ENCODE measurements at regions not wholly inside any gene's neighbourhood (a gene's known extent, or its start where the extent isn't known, plus 50 kb on each side); places are given as distances from the start of the nearest gene placed in this dataset.

GRCh38 chr6:119466226-119466625 is 116.7 kb upstream of the MAN1A1 start:
- no peak for DNase-seq

- DNase-seq = peak; percentile 80
Measured at GRCh38 chr6:119463081-119463626, 113.6 kb upstream of the MAN1A1 start.

DNA sequence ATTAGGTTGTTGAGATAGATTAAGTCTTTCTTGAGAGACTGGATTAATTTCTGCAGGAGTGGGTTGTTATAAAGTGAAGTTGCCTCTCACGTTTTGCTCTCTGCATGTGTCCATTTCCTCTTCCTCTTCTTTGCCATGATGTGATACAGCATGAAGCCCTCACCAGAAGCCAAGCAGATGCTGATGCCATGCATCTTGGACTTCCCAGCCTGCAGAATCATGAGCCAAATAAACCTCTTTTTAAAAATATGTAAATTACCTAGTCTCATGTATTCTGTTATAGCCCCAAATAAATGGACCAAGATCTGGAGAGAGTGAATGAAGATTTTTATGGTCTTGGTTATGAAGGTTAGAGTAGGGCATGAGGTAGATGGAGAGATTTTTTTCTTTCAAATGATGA is 111.6 kb upstream of the MAN1A1 start:
- no peak for DNase-seq

- no peak for DNase-seq
Measured at GRCh38 chr6:119459207-119459974, 109.8 kb upstream of the MAN1A1 start.

DNA sequence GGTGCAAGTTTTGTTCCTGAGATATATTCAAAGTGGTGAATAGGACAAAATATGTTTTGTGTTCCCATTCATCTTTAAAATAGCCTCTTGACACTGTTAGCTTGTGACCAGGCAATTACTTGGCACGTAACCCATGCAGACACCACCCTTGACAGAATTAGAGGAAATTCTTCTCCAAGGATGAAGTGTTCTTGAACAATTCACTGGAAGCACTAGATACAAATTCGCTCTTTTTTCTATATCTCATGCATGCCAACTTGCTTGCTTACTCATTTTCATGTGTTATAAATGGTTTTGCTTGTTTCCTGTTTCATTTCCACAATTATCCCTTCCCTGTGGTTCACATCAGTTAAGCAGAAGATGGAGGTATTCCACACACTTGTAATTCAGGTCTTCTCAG is 105.2 kb upstream of the MAN1A1 start:
- DNase-seq = no peak

- no peak for DNase-seq
Measured at GRCh38 chr6:119453242-119454200, 104.0 kb upstream of the MAN1A1 start.

GRCh38 chr6:119449331-119450156 is 100.0 kb upstream of the MAN1A1 start:
- DNase-seq = no peak

DNA sequence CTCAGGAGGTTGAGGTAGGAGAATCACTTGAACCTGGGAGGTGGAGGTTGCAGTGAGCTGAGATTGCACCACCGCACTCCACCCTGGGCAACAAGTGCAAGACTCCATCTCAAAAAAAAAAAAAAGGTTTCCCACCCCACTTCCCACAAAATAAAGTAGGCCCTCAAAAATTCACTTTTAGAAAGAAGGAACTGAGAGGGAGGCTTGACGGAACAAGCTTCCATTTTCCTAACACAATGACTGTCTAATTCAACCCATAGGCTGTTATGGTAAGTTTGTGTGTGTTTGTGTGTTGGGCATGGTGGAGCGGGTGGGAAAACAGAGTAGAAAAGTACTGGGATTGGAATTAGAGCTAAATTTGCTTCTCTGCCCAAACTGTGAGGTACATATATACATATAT is 98.4 kb upstream of the MAN1A1 start:
- no peak for DNase-seq

DNA sequence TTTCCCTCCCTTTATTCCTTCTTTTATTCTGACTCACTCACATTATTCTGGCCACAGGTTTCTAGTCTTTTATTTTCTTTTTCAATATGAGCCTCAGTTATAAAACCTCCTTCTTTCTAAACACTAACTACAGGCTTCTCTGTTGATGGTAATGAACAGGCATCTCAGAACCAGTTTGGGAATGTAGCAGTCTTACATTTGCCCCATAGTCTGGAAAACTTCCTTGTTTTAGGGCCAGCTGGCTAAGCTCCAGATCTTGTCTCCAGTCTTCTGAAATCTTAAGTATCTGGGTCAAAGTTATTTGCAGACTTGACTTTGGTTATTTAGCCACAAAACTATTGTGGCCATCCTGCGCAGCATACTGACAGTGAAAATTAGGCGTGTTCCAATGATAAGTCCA is 97.0 kb upstream of the MAN1A1 start:
- no peak for DNase-seq

DNA sequence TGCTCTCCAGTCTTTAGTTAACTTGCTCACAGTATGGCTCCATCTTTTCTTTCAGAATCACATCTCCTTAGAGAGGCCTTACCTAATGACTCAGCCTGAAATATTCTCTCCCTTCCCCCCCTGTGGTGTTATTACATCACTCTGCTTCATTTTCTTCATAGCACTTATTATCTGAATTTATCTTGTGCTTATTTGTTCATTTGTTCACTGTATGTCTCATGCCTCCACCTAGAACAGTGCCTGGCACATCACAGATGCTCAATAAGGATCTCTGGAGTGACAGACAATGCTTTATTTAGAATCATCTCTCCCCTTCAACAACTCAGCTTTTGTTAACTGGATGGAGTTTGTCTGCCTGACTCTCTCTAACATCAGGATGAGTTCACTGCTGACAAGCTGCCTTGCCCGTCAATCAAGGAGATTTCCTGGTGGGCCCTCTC is 96.6 kb upstream of the MAN1A1 start:
- DNase-seq = peak; percentile 50

DNA sequence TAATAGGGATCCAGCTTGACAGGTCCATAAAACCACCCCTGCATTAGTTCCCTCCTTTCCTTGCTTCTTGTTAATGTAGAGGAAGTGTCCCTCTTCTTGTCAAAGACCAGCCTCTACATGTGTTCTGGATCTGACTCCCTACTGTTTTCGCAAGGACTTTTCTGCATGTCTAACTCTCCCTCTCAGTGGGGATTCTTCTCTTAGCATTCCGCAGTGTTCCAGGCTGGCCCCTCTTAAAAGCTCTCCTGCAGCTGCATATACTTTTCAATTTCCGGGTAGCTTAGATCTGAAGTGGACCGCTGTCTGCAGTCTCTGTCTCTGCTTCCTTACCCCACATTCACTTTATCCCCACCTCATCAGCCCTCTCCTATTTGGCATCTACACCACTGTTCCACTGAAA is 96.1 kb upstream of the MAN1A1 start:
- DNase-seq = no peak

DNA sequence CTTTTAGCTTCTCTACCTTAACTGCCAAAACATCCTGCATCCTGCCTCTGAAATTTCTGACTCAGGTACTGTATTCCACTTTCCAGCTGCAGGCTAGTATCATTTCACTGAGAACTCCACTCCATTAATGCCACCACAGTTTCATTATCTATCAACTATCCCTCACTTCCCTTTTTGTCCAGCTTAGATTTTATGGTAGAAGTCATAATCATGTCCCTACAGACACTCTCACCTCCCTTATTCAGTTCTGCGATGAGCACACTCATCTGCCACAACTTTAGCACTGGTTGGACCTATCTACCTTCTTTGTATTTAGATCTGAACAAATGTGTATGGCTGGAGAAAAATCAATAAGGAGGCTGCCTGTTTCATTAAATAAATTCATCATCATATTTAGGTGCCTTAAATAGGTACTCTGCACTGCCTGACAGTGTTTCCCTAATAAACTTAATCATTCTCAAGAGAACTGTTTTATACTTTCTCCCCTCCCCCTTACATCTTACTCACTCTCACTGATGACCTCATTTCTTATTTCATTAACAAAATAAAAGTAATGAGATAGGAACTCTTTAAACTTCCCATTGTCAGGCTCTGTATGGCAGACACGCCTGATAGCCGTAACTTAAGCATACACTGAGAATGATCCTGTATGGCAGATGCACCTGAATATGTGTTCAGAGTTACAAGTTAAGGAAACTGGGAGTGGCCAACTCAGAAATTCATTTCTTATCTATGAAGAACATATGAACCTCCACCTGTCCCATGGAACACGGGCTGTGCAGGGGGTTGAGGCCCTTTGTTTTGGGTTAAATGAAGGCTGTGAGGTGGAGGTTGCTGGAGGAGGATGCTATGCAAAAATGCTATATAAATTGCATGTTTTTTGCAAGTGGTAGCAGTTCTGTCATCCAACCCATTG is 95.3 kb upstream of the MAN1A1 start:
- no peak for DNase-seq

DNA sequence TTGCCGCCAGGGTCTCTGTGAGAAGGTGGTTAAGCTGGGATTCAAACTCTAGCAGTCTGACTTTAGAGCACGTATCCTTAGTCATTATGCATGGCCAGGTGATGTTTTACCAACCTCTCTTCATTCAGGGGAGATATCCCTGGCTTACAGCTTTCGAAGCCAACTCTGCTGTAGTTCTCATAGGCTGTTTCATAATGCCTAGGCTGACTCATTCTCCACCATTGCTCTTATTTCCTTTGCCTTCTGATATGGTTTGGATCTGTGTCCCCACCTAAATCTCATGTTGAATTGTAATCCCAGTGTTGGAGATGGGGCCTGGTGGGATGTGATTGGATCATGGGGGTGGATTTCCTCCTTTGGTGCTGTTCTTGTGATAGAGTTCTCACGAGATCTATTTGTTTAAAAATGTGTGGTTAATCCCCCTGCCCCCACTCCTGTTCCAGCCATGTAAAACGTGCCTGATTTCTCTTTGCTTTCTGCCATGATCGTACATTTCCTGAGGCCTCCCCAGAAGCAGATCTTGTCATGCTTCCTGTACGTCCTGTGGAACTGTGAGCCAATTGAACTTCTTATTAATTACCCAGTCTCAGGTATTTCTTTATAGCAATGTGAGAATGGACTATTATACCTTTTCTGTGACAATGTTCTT is 94.6 kb upstream of the MAN1A1 start:
- no peak for DNase-seq

DNA sequence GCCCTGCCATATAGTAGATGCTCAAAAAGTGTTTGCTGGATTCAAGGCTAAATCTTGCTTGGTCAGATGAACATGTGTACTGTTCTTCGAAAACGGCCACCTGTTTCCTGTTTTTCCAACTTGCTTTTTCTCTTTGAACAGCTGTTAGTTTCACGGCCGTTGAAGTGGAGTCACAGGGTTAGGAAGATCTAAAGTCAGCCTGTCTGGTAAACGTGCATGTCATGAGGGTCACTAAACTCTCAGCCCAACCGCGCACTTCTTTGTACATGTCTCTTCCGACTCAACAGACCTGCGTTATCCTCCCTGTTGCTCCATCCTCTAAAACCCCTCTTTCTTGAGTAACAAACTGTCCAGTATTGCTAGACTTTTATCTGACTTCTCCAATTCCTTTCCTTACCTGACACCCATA is 93.2 kb upstream of the MAN1A1 start:
- DNase-seq = no peak

DNA sequence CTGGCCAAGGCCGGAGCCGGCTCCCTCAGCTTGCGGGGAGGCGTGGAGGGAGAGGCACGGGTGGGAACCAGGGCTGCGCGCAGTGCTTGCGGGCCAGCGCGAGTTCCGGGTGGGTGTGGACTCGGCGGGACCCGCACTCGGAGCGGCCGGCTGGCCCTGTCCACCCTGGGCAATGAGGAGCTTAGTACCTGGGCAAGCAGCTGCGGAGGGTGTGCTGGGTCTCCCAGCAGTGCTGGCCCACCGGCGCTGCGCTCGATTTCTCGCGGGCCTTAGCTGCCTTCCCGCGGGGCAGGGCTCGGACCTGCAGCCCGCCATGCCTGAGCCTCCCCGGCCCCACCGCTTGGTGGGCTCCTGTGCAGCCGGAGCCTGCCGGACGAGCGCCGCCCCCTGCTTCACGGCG is 91.4 kb upstream of the MAN1A1 start:
- no peak for DNase-seq

DNA sequence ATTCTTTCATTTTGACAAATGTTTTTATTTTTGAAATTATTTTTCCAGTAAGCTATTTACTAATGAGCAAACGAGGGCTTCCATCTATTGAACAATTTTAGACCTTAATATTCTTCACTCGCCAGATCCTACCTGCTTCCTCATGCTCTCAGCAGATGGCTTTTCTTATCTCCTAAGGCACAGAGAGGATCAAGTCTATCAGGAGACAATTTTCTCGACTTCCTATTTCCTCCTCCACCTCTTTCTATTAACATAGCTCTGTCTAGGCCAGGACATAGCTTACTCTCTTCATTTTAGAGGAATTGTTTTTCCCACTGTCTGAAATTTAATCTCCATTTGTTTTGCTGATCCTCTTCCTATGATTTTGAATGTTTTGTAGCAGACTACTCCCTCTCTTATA is 87.0 kb upstream of the MAN1A1 start:
- DNase-seq = no peak

DNA sequence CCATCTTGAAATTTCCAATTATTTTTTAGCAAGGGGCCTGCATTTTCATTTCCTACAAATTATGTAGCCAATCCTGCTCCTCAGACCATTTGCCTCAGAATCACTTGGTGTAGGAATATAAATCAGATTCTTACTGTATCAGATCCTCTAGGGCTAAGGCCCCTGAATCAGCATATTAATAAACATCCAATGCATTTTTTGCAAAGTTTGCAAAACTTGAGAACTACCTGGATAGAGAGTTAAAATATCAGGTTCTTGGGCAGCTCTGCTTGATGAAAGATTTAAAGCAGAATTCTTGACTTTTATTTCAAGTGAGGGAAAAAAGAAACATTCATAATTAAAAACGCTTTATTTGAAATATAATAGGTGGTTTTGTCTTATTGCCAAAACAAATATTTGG is 82.2 kb upstream of the MAN1A1 start:
- DNase-seq = no peak

- DNase-seq = no peak
Measured at GRCh38 chr6:119430805-119431204, 81.2 kb upstream of the MAN1A1 start.

DNA sequence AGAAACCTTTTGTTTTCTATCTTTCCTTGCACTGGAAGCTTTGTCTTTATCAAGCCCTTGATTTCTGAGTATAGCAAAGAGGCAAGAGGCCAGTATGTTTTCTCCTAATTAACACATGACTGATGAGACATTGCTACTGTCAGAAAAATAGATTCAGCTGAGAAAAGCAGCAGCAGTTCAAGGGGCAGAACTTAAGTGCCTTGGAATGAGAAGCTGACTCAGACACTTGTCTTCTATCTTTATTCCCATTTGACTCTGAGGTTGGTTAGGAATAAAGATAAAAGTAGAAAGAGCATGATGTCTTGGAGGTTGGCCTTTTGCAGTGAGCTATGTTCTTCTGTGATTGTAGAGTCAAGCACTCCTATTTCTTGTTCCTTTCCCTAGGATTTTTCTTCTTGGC is 79.1 kb upstream of the MAN1A1 start:
- no peak for DNase-seq

GRCh38 chr6:119426619-119427018 is 77.1 kb upstream of the MAN1A1 start:
- DNase-seq = no peak

DNA sequence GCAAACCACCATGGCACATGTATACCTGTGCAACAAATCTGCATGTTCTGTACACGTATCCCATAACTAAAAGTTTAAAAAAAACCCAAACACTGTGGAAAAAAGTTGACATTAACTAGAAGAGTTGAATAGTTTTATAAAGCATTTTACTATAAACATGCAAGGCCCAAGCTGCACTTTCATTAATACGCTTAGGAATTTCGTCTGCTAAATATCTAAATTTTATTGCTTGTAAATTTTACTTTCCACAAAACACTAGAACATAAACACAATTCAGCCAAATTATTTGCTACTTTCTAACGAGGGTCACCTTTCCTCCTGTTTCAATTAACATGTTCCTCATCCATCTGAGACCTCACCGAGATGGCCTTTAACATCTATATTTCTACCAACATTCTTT is 74.4 kb upstream of the MAN1A1 start:
- no peak for DNase-seq

Data from activated CD4-positive, alpha-beta T cell treated with anti-CD3 and anti-CD28 coated beads, Interleukin-2, Interleukin-6, amounts not matched to agents 100 ng/mL and 50 ng/mL, durations not matched to agents 16 hours and 8 hours (primary cell).